NB4 (cell line): ENCODE measurements at regions not wholly inside any gene's neighbourhood (a gene's known extent, or its start where the extent isn't known, plus 50 kb on each side); places are given as distances from the start of the nearest gene placed in this dataset.

ENCODE experiments used
- DNase-seq: peaks from one replicate; pipeline ENCODE4 v3.0.0; 2010; ENCODE audit warnings: low read depth
- H3K4me3 ChIP-seq: one replicate; pipeline ENCODE4 v1.5.1; 2011; ENCODE audit warnings: mild to moderate bottlenecking, low read depth, low read length, moderate library complexity
- MYC ChIP-seq: IDR thresholded peaks from 2 replicates; pipeline ENCODE4 v1.6.1; 2011; ENCODE audit warnings: low read depth, low read length
- POLR2A ChIP-seq: IDR thresholded peaks from 2 replicates; pipeline ENCODE4 v1.6.1; 2011; ENCODE audit warnings: mild to moderate bottlenecking; ENCODE audit not compliant: insufficient read length; ENCODE audit errors: extremely low read depth
- TF ChIP-seq, protein P1 (sequence below): IDR thresholded peaks from 2 replicates; pipeline ENCODE4 v1.6.1; 2011; ENCODE audit warnings: low read depth, low read length
- TF ChIP-seq, protein P2 (sequence below): IDR thresholded peaks from one replicate; pipeline ENCODE4 v1.5.1; 2012; ENCODE audit warnings: low read depth, low read length

DNA sequence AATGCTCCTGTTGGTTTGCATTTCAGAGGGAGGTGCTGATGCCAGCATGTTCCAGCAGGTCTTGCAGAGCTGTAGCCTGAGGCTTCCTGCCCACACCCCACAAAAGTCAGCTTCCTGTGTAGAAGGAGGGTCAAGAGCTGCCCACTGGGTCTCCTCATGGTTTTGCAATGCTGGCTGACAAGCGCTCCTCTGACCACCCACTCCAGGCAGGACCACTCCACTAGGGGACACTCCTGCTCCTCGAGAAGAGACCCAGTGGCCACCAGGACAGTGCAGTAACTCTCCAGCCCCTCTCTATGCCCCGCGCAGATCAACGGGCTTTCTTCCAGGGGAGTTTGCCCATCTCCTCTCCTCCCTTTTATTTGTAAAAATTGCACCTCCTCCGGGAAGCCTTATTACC, 72.9 kb upstream of the UQCRFS1 start:
- TF ChIP-seq, protein P1, sequence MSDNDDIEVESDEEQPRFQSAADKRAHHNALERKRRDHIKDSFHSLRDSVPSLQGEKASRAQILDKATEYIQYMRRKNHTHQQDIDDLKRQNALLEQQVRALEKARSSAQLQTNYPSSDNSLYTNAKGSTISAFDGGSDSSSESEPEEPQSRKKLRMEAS = no peak; the same call in 1 of the 2 replicates
- TF ChIP-seq, protein P2, sequence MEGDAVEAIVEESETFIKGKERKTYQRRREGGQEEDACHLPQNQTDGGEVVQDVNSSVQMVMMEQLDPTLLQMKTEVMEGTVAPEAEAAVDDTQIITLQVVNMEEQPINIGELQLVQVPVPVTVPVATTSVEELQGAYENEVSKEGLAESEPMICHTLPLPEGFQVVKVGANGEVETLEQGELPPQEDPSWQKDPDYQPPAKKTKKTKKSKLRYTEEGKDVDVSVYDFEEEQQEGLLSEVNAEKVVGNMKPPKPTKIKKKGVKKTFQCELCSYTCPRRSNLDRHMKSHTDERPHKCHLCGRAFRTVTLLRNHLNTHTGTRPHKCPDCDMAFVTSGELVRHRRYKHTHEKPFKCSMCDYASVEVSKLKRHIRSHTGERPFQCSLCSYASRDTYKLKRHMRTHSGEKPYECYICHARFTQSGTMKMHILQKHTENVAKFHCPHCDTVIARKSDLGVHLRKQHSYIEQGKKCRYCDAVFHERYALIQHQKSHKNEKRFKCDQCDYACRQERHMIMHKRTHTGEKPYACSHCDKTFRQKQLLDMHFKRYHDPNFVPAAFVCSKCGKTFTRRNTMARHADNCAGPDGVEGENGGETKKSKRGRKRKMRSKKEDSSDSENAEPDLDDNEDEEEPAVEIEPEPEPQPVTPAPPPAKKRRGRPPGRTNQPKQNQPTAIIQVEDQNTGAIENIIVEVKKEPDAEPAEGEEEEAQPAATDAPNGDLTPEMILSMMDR = peak; percentile 39
- DNase-seq = peak; percentile 91
- H3K4me3 ChIP-seq = peak overlapping the region; percentile 10

DNA sequence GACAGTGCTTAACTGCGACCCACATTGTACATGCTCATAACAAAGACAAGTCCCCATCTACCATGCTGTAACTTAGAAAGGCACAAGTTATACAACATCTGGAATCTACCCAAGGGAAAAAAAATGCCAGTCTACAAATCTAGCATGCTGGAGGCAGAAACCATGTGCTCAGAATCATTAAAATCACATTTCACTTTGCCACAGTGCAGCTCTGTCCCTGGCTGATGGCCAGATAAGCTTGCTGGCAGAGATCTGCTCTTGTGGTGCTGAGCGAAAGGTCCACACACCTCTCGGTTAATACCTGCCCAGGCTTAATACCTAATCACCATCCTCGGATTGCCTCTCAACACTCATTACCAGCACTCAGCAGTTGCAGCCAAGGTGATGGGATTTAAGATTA, 74.1 kb upstream of the UQCRFS1 start:
- H3K4me3 ChIP-seq = no peak overlapping the region
- TF ChIP-seq, protein P2 = no peak
- TF ChIP-seq POLR2A = no peak
- no peak for TF ChIP-seq MYC
- TF ChIP-seq, protein P1 = no peak
- DNase-seq = no peak

DNA sequence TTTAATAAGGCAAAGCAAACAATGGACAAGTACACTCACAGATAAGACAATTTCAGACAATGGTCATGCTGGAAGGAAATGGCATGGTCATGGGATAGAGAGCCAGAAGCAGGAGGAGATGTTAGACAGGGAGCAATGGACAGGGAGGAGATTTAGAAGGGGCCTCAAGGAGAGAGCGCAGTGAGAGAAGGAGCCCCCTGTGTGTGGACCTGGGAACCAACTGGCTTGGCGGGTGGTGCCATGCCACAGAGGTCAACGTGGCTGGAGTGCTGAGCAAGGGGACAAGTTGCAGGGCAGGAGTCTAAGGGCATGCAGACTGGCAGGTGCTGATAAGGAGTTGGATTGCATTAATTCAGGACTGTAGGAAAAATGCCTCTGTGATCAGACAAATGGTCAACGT, 75.3 kb upstream of the UQCRFS1 start:
- TF ChIP-seq POLR2A = no peak
- TF ChIP-seq MYC = no peak
- TF ChIP-seq, protein P2 = no peak
- TF ChIP-seq, protein P1 = no peak
- H3K4me3 ChIP-seq = no peak overlapping the region
- DNase-seq = no peak

DNA sequence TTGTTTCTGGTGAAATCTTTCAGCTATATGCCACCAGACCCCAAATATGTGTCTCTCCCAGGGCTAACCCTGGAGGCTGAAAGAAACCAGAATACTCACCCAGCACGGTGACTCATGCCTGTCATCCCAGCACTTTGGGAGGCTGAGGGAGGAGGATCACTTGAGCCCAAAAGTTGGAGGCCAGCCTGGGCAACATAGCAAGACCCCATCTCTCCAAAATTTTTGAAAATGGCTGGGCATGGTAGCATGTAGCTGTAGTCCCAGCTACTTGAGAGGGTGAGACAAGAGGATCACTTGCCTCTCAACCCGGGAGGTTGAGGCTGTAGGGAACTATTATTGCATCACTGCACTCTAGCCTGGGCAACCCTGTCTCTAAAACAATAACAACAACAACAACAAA, 76.1 kb upstream of the UQCRFS1 start:
- no peak overlapping the region for H3K4me3 ChIP-seq
- TF ChIP-seq, protein P2 = no peak
- TF ChIP-seq MYC = no peak
- TF ChIP-seq, protein P1 = no peak
- TF ChIP-seq POLR2A = no peak
- DNase-seq = no peak

DNA sequence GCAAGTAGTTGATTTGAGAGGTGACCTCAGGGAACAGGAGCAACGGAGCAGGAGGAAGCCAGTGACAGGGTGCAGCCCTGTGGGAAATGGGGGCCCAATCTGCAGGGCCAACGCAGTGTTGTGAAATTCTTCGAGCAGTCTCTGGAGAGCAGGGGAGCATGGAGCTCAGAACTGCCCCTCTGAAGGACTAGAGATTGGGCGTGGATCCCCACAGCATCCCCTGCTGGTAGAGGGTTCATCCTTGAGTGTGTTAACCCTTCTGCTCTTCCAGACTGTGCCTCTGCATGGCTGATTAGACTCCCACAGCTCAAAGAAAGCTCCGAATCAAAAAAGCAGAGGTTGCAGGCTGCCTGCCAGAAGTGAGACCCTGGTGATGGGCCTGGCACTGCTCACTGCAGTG, 77.9 kb upstream of the UQCRFS1 start:
- H3K4me3 ChIP-seq = no peak overlapping the region
- TF ChIP-seq, protein P1 = no peak
- TF ChIP-seq, protein P2 = peak; percentile 62
- peak; percentile 89 for DNase-seq

DNA sequence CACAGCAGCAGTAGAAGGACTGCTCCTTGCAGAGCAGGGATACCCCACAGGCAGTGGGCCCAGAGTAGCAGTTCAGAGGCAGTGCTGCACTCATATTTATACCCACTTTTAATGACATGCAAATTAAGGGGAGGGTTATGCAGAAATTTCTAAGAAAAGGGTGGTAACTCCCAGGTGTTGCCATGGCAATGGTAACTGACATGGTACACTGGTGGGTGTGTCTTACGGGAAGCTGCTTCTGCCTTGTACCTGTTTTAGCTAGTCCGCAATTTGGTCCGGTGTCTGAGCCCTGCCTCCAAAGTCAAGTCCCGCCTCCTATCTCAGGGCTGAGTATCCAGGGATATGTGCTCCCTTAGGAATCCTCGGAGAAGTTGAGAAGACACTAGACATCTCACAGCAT, 79.2 kb upstream of the UQCRFS1 start:
- no peak overlapping the region for H3K4me3 ChIP-seq
- DNase-seq = no peak
- TF ChIP-seq POLR2A (no peak), MYC (no peak)
- TF ChIP-seq, protein P1 = no peak
- TF ChIP-seq, protein P2 = no peak
